BLaER1 treated with 17β-estradiol and CSF1 and Interleukin-3, amounts not matched to agents 10 nM and 100 nM (cell line): ENCODE measurements at regions not wholly inside any gene's neighbourhood (a gene's known extent, or its start where the extent isn't known, plus 50 kb on each side); places are given as distances from the start of the nearest gene placed in this dataset.
A peak's percentile ranks its signal among the peaks of the same experiment; 100 is the strongest.

ENCODE experiments used
- H3K27ac ChIP-seq, 11 experiments: shearing (Covaris generic); formaldehyde crosslinking; 2 replicates each; pipeline ENCODE4 v1.8.1; 2022
- H3K27me3 ChIP-seq, 11 experiments: shearing (Covaris generic); formaldehyde crosslinking; 2 replicates each; pipeline ENCODE4 v1.8.1; 2022
- H3K36me3 ChIP-seq, 11 experiments: shearing (Covaris generic); formaldehyde crosslinking; 2 replicates each; pipeline ENCODE4 v1.8.1; 2022
- H3K4me1 ChIP-seq, 10 experiments: shearing (Covaris generic); formaldehyde crosslinking; 2 replicates each; pipeline ENCODE4 v1.8.1; 2022
- H3K4me2 ChIP-seq, 11 experiments: shearing (Covaris generic); formaldehyde crosslinking; 2 replicates each; pipeline ENCODE4 v1.8.1; 2022
- H3K4me3 ChIP-seq, 10 experiments: shearing (Covaris generic); formaldehyde crosslinking; 2 replicates each; pipeline ENCODE4 v1.8.1; 2022
- H3K9ac ChIP-seq, 11 experiments: shearing (Covaris generic); formaldehyde crosslinking; 2 replicates each; pipeline ENCODE4 v1.8.1; 2022
- H3K9me3 ChIP-seq, 11 experiments: shearing (Covaris generic); formaldehyde crosslinking; replicated peaks in 1 of 11; 2 replicates each; pipeline ENCODE4 v1.8.1; 2022
- H4K20me1 ChIP-seq, 11 experiments: shearing (Covaris generic); formaldehyde crosslinking; 2 replicates each; pipeline ENCODE4 v1.8.1; 2022
- Cebpa-rat ChIP-seq, 11 experiments: shearing (Covaris generic); IDR thresholded peaks; 2 replicates each; pipeline ENCODE4 v1.8.1; 2022

DNA sequence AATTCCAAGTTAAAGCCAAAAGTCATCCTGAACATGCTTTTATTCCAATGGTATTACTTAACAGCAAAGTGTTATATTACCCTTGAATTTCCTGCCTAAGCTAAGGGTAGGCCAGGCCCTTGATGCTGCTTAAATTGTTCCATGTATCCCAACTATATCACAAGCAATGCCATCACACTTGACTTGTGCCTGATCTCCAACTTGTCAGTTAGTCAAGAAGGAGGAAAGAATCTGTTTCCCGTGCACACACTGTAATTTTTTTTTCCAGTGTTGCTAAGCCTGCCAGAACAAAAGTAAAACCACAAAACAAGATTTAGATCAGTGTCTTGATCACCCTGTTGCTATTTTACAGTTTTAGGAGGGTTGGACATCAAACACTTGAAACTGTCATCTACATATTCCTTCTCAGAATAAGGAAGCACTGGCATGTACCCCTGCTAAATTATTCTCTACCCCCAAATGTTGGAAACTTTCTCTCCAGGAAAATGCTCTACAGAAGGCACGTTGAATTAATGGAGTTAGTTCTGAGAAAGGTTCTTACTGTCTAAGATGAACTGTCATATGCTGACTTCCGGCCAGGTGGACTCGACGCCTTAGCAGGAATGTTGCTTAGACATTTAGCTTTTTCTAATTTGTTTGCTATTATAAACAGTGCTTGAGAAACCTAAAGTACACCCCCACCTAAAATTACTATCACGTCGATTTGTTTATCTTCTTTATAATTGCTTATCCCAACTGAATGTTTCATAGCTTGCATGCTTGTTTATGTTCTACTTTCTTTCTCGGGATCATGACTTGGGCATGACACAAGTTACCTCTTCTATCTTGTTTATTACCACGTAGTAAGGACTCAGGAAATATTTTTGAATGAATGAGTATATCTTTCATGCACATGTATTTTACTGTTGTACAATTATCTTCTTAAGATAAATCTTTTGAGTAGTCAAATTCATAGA lies 105.5 kb upstream of the ZNF438 start:
- no peaks in the 10 kb centered on the region for H4K20me1 ChIP-seq
- no peak overlapping the region for H3K27ac ChIP-seq
- no peak overlapping the region for H3K4me3 ChIP-seq
- H3K4me1 ChIP-seq: peaks cover 12 to 41% (median 29%) of the 10 kb centered on the region in 10 experiments
- no peaks in the 10 kb centered on the region for H3K36me3 ChIP-seq
- H3K4me2 ChIP-seq: peak overlapping the region in 8 of 11 experiments; percentile 6 to 57 (median 36); a peak in 13 of 22 replicates
- H3K27me3 ChIP-seq: no peaks in the 10 kb centered on the region
- H3K9me3 ChIP-seq: no peaks in the 10 kb centered on the region
- no peak overlapping the region for H3K9ac ChIP-seq
- no peak for TF ChIP-seq Cebpa-rat (IDR thresholded peaks at IDR 0.05)

DNA sequence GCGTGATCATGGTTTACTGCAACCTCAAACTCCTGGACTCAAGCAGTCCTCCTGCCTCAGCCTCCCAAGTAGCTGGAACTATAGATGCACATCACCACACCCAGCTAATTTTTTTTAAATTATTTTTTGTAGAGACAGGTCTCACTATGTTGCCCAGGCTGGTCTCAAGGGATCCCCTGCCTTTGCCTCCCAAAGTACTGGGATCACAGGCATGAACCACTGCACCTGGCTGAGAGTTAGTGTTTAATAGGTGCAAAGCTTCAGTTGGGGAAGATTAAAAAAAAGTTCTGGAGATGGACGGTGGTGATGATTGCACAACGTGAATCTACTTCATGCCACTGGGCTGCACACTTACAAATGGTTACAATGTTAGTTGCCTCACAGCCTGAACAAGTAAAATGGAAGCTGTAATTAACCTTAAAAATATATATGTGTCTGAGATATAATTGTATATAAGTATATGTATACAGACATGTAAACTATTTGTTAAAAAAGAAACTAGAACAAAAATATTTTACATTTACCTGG lies 106.4 kb upstream of the ZNF438 start:
- no peak; a peak in 1 of 22 replicates for TF ChIP-seq Cebpa-rat (IDR thresholded peaks at IDR 0.05)
- Histone ChIP-seq H3K9me3 (no peaks in the 10 kb centered on the region), H3K9ac (no peak overlapping the region), H4K20me1 (no peaks in the 10 kb centered on the region), H3K4me2 (no peak overlapping the region; a peak in 1 of 22 replicates), H3K4me3 (no peak overlapping the region), H3K27me3 (no peaks in the 10 kb centered on the region), H3K27ac (no peak overlapping the region), H3K36me3 (no peaks in the 10 kb centered on the region), H3K4me1 (peaks cover 12 to 39% (median 28%) of the 10 kb centered on the region in 10 experiments)

DNA sequence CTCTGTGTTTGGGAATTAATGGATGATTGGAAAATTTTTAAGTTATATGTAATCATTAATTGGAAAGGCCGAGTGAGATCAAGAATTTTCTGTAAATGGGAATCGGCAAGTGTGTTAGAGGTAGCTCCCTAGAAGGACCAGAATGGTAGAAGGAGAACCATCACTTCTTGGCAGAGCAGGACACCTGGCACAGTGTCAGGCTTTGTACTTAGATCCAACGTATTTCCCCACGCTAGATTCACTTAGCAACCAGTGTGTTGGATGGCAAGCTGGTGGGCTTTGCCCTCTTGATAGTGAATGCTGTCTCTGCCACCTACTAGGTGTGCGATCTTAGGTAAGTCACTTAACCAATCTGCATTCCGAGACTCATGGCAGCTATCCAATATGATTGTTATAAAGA lies 107.8 kb upstream of the ZNF438 start:
- no peak overlapping the region for H3K4me3 ChIP-seq
- no peaks in the 10 kb centered on the region for H3K27me3 ChIP-seq
- no peak overlapping the region for H3K27ac ChIP-seq
- H3K36me3 ChIP-seq: no peaks in the 10 kb centered on the region
- no peaks in the 10 kb centered on the region for H3K9me3 ChIP-seq
- no peaks in the 10 kb centered on the region for H4K20me1 ChIP-seq
- H3K4me1 ChIP-seq: peaks cover 7 to 26% (median 20%) of the 10 kb centered on the region in 10 experiments
- no peak overlapping the region for H3K9ac ChIP-seq
- no peak overlapping the region for H3K4me2 ChIP-seq
- TF ChIP-seq Cebpa-rat (IDR thresholded peaks at IDR 0.05): no peak

DNA sequence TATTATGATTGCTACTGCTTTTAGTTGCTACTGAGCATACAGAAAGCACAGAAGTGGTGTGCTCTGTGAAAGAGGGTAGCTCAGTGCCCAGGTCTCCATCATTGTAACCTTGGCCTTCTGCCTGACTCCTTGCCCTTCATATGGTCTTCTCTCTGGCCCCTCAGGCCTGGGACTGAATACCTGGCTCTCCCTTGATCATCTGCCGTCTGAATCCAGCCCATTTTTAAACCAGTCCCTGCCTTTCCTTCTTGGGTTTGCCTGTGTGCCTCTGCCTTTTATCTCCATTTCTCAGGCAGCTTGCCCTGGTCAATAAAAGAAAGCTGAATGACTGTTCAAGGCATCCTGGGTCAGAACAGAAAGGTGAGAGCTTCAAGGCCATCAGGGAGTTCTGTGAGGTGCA lies 109.1 kb upstream of the ZNF438 start:
- peaks cover 0 to 22% (median 18%) of the 10 kb centered on the region in 10 experiments; a peak in 17 of 20 replicates for H3K4me1 ChIP-seq
- no peak overlapping the region for H3K27ac ChIP-seq
- H3K4me2 ChIP-seq: no peak overlapping the region
- TF ChIP-seq Cebpa-rat (IDR thresholded peaks at IDR 0.05): no peak
- no peak overlapping the region for H3K4me3 ChIP-seq
- H3K9ac ChIP-seq: no peak overlapping the region
- H3K36me3 ChIP-seq: no peaks in the 10 kb centered on the region
- no peaks in the 10 kb centered on the region for H4K20me1 ChIP-seq
- no peaks in the 10 kb centered on the region for H3K9me3 ChIP-seq
- no peaks in the 10 kb centered on the region for H3K27me3 ChIP-seq

DNA sequence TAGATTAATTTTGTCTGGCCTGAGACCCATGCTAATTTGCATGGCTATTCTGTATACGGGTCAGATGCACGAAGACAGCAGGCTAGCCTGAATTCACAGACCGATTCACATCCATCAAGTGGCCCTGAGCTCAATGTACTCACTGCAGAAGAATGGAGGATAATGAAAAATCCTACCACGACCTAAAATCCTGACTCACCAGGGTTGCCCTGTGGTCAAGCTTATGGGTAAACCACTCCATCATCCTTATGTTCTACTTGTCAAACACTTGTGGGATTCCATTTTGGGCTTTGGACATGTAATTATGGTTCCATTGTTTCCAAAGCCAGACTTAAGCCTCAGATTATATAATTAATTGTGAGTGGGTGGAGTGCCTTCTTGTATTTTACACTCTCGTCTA lies 110.4 kb upstream of the ZNF438 start:
- Histone ChIP-seq H3K27ac (no peak overlapping the region), H3K36me3 (no peaks in the 10 kb centered on the region), H3K4me2 (no peak overlapping the region), H3K9ac (no peak overlapping the region), H3K4me3 (no peak overlapping the region), H3K27me3 (no peaks in the 10 kb centered on the region), H3K9me3 (no peaks in the 10 kb centered on the region), H3K4me1 (peaks cover 13 to 29% (median 21%) of the 10 kb centered on the region in 10 experiments), H4K20me1 (no peaks in the 10 kb centered on the region)
- no peak for TF ChIP-seq Cebpa-rat (IDR thresholded peaks at IDR 0.05)

DNA sequence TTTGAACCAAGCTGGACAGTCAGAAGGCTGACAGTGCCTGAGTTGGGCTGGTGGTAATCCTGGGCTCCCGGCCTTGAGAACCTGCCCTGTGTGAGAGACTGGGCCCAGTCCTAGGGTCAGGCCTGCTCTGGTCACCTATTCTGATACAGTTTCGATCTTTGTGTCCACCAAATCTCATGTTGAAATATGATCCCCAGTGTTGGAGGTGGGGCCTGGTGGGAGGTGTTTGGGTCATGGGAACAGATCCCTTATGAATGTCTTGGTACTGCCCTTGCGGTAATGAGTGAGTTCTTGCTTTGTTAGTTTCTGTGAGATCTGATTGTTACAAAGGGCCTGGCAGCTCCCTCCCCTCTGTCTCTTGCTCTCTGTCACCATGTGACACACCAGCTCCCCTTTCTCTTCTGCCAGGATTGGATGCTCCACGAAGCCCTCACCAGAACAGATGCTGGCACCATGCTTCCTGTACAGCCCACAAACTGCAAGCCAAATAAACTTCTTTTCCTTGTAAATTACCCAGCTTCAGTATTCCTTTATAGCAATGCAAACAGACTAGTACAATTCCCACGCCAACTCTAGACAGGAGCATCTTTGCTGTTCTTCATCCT lies 111.8 kb upstream of the ZNF438 start:
- H3K27ac ChIP-seq: no peak overlapping the region
- H3K4me2 ChIP-seq: no peak overlapping the region
- no peaks in the 10 kb centered on the region for H3K9me3 ChIP-seq
- no peak for TF ChIP-seq Cebpa-rat (IDR thresholded peaks at IDR 0.05)
- H3K4me1 ChIP-seq: peaks cover 12 to 26% (median 19%) of the 10 kb centered on the region in 10 experiments
- no peaks in the 10 kb centered on the region for H4K20me1 ChIP-seq
- no peaks in the 10 kb centered on the region for H3K27me3 ChIP-seq
- no peak overlapping the region for H3K9ac ChIP-seq
- H3K4me3 ChIP-seq: no peak overlapping the region
- no peaks in the 10 kb centered on the region for H3K36me3 ChIP-seq

DNA sequence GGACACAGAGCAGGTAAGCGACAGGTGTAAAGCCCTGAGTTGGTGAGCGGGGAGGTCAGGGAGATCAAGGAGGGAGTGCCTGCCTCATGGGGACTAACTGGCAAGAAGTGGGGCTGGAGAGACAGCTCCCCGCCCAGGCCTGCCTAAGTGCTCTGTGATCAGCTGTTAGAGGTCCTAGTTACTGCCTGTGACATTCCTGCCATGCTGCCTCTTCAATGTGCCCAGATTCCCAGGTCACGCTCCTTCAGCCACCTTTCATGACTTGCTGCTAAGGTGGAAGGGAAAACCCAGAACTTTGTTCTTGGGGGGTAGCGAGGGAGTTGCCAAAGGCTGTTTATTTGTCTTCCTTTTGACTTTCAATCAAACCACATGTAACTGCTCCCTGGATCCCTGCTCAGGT lies 114.3 kb upstream of the ZNF438 start:
- Histone ChIP-seq H3K4me3 (no peak overlapping the region), H3K9me3 (no peaks in the 10 kb centered on the region), H3K4me2 (peak overlapping the region; percentile 28 to 77 (median 56)), H4K20me1 (no peaks in the 10 kb centered on the region), H3K27me3 (no peaks in the 10 kb centered on the region), H3K27ac (peak overlapping the region in 5 of 11 experiments; percentile 43 to 58 (median 45); a peak in 9 of 22 replicates), H3K9ac (peak overlapping the region in 2 of 11 experiments; percentile 3 to 31; a peak in 3 of 22 replicates), H3K4me1 (peaks cover 23 to 48% (median 37%) of the 10 kb centered on the region in 10 experiments), H3K36me3 (no peaks in the 10 kb centered on the region)
- TF ChIP-seq Cebpa-rat (IDR thresholded peaks at IDR 0.05): no peak

DNA sequence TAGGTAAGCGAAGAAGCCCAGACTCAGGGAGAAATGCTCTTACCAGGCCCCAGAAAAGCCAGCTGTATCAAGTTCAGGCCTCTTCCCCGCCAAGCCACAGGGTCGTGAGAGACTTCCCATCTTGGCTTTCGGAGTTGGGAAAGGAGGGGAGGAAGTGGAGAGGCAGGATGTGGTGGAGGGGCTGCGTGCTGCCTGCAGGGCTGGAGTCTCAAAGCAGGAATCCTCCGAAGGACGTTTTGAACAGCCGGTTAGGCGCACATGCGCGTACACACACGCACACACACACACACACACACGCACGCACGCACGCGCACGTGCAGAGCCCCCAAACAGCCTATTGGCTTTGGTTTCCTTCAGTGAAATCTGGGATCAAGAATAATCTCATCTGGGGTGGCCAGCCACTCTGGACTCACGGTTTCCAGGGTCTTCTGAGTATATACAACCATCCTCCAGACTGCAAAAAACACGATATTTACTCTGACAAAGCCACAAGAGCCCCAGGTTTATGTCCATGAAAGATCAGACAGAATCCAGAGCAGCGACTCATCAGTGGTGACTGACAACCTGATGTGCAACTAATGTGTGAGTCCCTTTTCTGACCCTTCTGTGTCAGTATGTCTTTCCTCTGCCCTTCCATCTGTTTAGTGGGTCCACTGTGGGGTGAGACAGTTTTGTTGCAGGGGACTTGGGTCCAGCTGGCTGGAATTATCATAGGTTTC lies 115.0 kb upstream of the ZNF438 start:
- peak overlapping the region; percentile 28 to 77 (median 56) for H3K4me2 ChIP-seq
- H3K9me3 ChIP-seq: no peaks in the 10 kb centered on the region
- no peaks in the 10 kb centered on the region for H4K20me1 ChIP-seq
- H3K27me3 ChIP-seq: no peaks in the 10 kb centered on the region
- H3K27ac ChIP-seq: peak overlapping the region in 6 of 11 experiments; percentile 24 to 58 (median 44); a peak in 11 of 22 replicates
- no peaks in the 10 kb centered on the region for H3K36me3 ChIP-seq
- no peak for TF ChIP-seq Cebpa-rat (IDR thresholded peaks at IDR 0.05)
- H3K9ac ChIP-seq: peak overlapping the region in 1 of 11 experiments; percentile 31; a peak in 2 of 22 replicates
- H3K4me1 ChIP-seq: peaks cover 23 to 50% (median 38%) of the 10 kb centered on the region in 10 experiments
- H3K4me3 ChIP-seq: no peak overlapping the region
